ENCODE measurements at regions not wholly inside any gene's neighbourhood (a gene's known extent, or its start where the extent isn't known, plus 50 kb on each side); places are given as distances from the start of the nearest gene placed in this dataset.
"Not testable (repeated sequence)": the region's sequence is repeated elsewhere in the genome, so short reads cannot be mapped to it uniquely, and the experiment has no call there.

GRCh38 chr5:89597878-89598277 lies 714.9 kb upstream of the MEF2C start:
- no peak for DNase-seq

- no peak for DNase-seq
Measured at GRCh38 chr5:89596821-89597220, 713.8 kb upstream of the MEF2C start.

- DNase-seq: no peak
Measured at GRCh38 chr5:89595056-89595455, 712.1 kb upstream of the MEF2C start.

- DNase-seq: peak; percentile 73
Measured at GRCh38 chr5:89584339-89584956, 701.5 kb upstream of the MEF2C start.

GRCh38 chr5:89583534-89583933 lies 700.5 kb upstream of the MEF2C start:
- DNase-seq: no peak

GRCh38 chr5:89582768-89583339 lies 699.9 kb upstream of the MEF2C start:
- DNase-seq: no peak

- DNase-seq: no peak
Measured at GRCh38 chr5:89580976-89581375, 698.0 kb upstream of the MEF2C start.

GRCh38 chr5:89575319-89575718 lies 692.3 kb upstream of the MEF2C start:
- DNase-seq: no peak

GRCh38 chr5:89573345-89573744 lies 690.4 kb upstream of the MEF2C start:
- DNase-seq: no peak

- DNase-seq: peak; percentile 54
Measured at GRCh38 chr5:89572696-89573095, 689.7 kb upstream of the MEF2C start.

- no peak for DNase-seq
Measured at GRCh38 chr5:89570557-89570956, 687.6 kb upstream of the MEF2C start.

GRCh38 chr5:89566340-89566739 lies 683.4 kb upstream of the MEF2C start:
- no peak for DNase-seq

- peak; percentile 91 for DNase-seq
Measured at GRCh38 chr5:89560696-89561095, 677.7 kb upstream of the MEF2C start.

GRCh38 chr5:89556215-89556913 lies 673.4 kb upstream of the MEF2C start:
- DNase-seq: peak; percentile 69

- DNase-seq: no peak
Measured at GRCh38 chr5:89546657-89547056, 663.7 kb upstream of the MEF2C start.

- DNase-seq: no peak
Measured at GRCh38 chr5:89545626-89546025, 662.6 kb upstream of the MEF2C start.

- no peak for DNase-seq
Measured at GRCh38 chr5:89545076-89545475, 662.1 kb upstream of the MEF2C start.

- no peak for DNase-seq
Measured at GRCh38 chr5:89542736-89543135, 659.8 kb upstream of the MEF2C start.

GRCh38 chr5:89537800-89538199 lies 654.8 kb upstream of the MEF2C start:
- no peak for DNase-seq

- DNase-seq: no peak
Measured at GRCh38 chr5:89536020-89536419, 653.0 kb upstream of the MEF2C start.

- DNase-seq: no peak
Measured at GRCh38 chr5:89535411-89535810, 652.4 kb upstream of the MEF2C start.

- peak; percentile 39 for DNase-seq
Measured at GRCh38 chr5:89534331-89534730, 651.3 kb upstream of the MEF2C start.

GRCh38 chr5:89524785-89525184 lies 641.8 kb upstream of the MEF2C start:
- no peak for DNase-seq

- DNase-seq: not testable (repeated sequence)
Measured at GRCh38 chr5:89523867-89524266, 640.9 kb upstream of the MEF2C start.

- DNase-seq: no peak
Measured at GRCh38 chr5:89520771-89521170, 637.8 kb upstream of the MEF2C start.

Measured in kidney glomerular epithelial cell (primary cell).